ENCODE measurements at regions not wholly inside any gene's neighbourhood (a gene's known extent, or its start where the extent isn't known, plus 50 kb on each side); places are given as distances from the start of the nearest gene placed in this dataset.

DNA sequence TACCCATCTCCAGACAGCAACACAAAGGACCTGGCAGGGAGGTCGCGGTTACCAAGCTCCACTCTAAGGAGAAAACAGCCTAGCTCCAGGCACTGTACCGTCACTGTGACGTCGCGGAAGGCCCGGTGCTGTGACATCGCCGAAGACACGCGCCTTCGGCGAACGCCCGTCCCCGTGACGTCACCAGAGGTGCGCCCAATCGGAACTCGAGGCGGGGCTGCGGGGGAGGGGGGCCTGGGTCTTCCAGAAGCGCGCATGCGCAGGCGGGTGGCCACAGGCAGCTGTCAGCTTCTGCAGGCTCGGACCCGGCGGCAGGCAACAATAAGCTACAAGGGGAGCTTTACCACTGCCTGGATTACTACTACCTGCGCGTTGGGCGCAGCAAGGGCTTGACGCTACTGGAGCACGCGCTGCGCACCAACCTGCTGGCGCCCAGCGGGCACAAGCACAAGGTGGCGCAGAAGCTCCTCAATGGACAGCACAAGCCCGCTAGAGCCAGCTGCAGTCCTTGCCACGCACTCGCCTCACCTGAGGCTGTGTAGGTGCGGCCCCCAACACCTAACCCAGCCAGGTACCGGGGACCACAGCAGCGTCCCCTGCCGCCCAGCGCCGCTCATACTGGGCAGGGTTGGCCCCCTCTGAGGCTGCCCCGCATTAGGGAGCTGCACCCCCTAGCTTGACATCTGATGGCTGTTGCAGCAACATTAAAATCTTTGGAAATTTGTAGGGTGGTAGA is 208.4 kb downstream of the TPST1 start:
- Mint-ChIP-seq H3K27me3 (ENCODE audit: insufficient read depth, unreplicated experiment) (no peaks in the 10 kb centered on the region), H3K4me3 (ENCODE audit: unreplicated experiment) (peak overlapping the region; percentile 65), H3K36me3 (ENCODE audit: insufficient read depth, unreplicated experiment) (peaks cover 20% of the 10 kb centered on the region), H3K27ac (ENCODE audit: low read depth, unreplicated experiment) (peak overlapping the region; percentile 31), H3K9me3 (ENCODE audit: unreplicated experiment) (no peaks in the 10 kb centered on the region), H3K4me1 (ENCODE audit: insufficient read depth, unreplicated experiment) (no peaks in the 10 kb centered on the region)
- DNase-seq (ENCODE audit: unreplicated experiment) = peak; percentile 78
- BruUV-seq (replicated peaks) = no TSS peak
- POLR2A ChIA-PET = interaction anchor here (0.6 to 1.2 kb wide), 2 partner anchors 80 to 382 kb away, joined by 3 read pairs; no protein-coding TSS in a partner anchor
- intact Hi-C loops (cut with micrococcal nuclease) = no loop called here
- CTCF ChIA-PET = interaction anchor here (0.5 to 1.6 kb wide), 12 partner anchors 9 to 388 kb away, joined by 3 to 5 read pairs (median 3); no protein-coding TSS in a partner anchor
- peak; percentile 24 for TF ChIP-seq CTCF (IDR thresholded peaks at IDR 0.05; ENCODE audit: unreplicated experiment)

GRCh38 chr7:66415659-66416265 is 210.6 kb downstream of the TPST1 start:
- TF ChIP-seq CTCF (IDR thresholded peaks at IDR 0.05; ENCODE audit: unreplicated experiment) = no peak
- intact Hi-C loops (cut with micrococcal nuclease) = no loop called here

DNA sequence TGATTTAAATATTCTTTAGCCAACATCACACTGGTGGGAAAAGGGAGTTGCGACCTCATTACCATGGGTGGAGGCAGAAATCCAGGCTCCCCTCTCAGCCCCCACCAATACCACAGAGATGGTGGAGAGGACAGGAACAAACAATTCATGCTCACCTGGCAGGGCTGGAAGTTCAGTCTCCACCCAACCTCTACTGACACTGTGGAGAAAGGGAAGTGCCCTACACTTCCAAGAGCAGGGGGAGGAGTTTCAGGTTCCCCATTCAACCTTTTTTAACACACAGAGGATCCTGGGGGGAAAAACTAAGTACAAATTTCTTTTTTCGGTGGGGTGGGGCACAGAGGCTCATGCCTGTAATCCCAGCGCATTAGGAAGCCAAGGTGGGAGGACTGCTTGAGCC is 210.1 kb upstream of the KCTD7 start:
- intact Hi-C loops (cut with micrococcal nuclease) = no loop called here
- Mint-ChIP-seq H3K4me3 (ENCODE audit: unreplicated experiment) (no peak overlapping the region), H3K27ac (ENCODE audit: low read depth, unreplicated experiment) (no peak overlapping the region), H3K36me3 (ENCODE audit: insufficient read depth, unreplicated experiment) (peaks cover 4% of the 10 kb centered on the region), H3K27me3 (ENCODE audit: insufficient read depth, unreplicated experiment) (no peaks in the 10 kb centered on the region), H3K4me1 (ENCODE audit: insufficient read depth, unreplicated experiment) (no peaks in the 10 kb centered on the region), H3K9me3 (ENCODE audit: unreplicated experiment) (no peaks in the 10 kb centered on the region)
- CTCF ChIA-PET = interaction anchor here (1.0 kb wide), 1 partner anchor 214 kb away, joined by 3 read pairs; no protein-coding TSS in a partner anchor
- no peak for TF ChIP-seq CTCF (IDR thresholded peaks at IDR 0.05; ENCODE audit: unreplicated experiment)
- POLR2A ChIA-PET = no interaction called here
- DNase-seq (ENCODE audit: unreplicated experiment) = no peak
- BruUV-seq (replicated peaks) = no TSS peak

More at GRCh38 chr7:66415659-66416265, 210.6 kb downstream of the TPST1 start:
- Mint-ChIP-seq H3K4me3 (ENCODE audit: unreplicated experiment) (no peak overlapping the region), H3K36me3 (ENCODE audit: insufficient read depth, unreplicated experiment) (peaks cover 5% of the 10 kb centered on the region), H3K4me1 (ENCODE audit: insufficient read depth, unreplicated experiment) (no peaks in the 10 kb centered on the region), H3K27me3 (ENCODE audit: insufficient read depth, unreplicated experiment) (no peaks in the 10 kb centered on the region), H3K27ac (ENCODE audit: low read depth, unreplicated experiment) (no peak overlapping the region), H3K9me3 (ENCODE audit: unreplicated experiment) (no peaks in the 10 kb centered on the region)
- ChIA-PET CTCF (no interaction called here), POLR2A (no interaction called here)
- no TSS peak for BruUV-seq (replicated peaks)
- no peak for DNase-seq (ENCODE audit: unreplicated experiment)

- no peak overlapping the region for H3K4me3 Mint-ChIP-seq (ENCODE audit: unreplicated experiment)
- no TSS peak for BruUV-seq (replicated peaks)
- no peaks in the 10 kb centered on the region for H3K9me3 Mint-ChIP-seq (ENCODE audit: unreplicated experiment)
- H3K27ac Mint-ChIP-seq (ENCODE audit: low read depth, unreplicated experiment) = no peak overlapping the region
- POLR2A ChIA-PET = no interaction called here
- no peak for DNase-seq (ENCODE audit: unreplicated experiment)
- no peaks in the 10 kb centered on the region for H3K4me1 Mint-ChIP-seq (ENCODE audit: insufficient read depth, unreplicated experiment)
- intact Hi-C loops (cut with micrococcal nuclease) = no loop called here
- CTCF ChIA-PET = interaction anchor here (0.6 to 1.9 kb wide), 4 partner anchors 100 to 279 kb away, joined by 3 to 5 read pairs (median 3); no protein-coding TSS in a partner anchor
- H3K27me3 Mint-ChIP-seq (ENCODE audit: insufficient read depth, unreplicated experiment) = no peaks in the 10 kb centered on the region
- H3K36me3 Mint-ChIP-seq (ENCODE audit: insufficient read depth, unreplicated experiment) = peaks cover 7% of the 10 kb centered on the region
- no peak for TF ChIP-seq CTCF (IDR thresholded peaks at IDR 0.05; ENCODE audit: unreplicated experiment)
Measured at GRCh38 chr7:66419210-66419609, 209.5 kb upstream of the KCTD7 start.
